HG03565 (cell line): ENCODE measurements at regions not wholly inside any gene's neighbourhood (a gene's known extent, or its start where the extent isn't known, plus 50 kb on each side); places are given as distances from the start of the nearest gene placed in this dataset.

ENCODE experiments used
- ATAC-seq: cut with Tn5 transposase; IDR thresholded peaks from one replicate; pipeline ENCODE4 v1.9.1; 2021; ENCODE audit warnings: mild to moderate bottlenecking, moderate library complexity; ENCODE audit not compliant: unreplicated experiment

- no peak for ATAC-seq
Observed at GRCh38 chr5:68161156-68161555, 54.4 kb upstream of the PIK3R1 start.

DNA sequence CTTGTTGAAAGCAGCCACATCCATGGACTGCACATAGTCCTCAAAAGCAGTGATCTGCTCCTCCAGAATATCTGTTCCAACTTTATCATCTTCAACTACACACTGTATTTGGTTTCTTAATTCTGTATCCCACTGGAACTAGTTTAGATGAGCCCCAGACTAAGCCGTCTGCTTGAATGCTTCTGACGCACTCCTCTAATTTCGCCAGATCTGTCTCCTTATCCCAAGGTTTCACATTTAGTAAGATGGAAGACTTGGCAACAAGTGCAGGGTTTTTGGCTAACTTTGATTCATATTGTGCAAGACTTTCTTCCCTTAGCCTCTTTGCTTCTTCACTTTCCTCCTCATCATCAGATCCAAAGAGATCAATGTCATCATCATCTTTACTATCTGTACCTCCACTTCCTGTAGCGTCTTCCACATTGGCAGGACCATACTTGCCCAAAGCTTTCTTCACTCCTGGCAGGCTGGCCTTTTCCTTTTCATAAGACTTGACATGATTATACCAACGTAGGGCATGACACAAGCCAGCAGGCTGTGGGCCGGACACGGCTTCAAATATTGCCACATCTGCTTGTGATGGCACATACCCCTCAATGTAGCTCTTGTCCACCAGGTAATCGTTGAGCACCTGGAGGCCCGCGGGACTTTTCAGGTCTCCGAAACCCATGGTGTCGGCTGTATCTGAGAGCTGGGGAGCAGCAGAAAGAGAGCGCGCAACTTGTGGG lies 56.2 kb upstream of the PIK3R1 start:
- no peak for ATAC-seq

GRCh38 chr5:68155940-68156339 lies 59.6 kb upstream of the PIK3R1 start:
- no peak for ATAC-seq

DNA sequence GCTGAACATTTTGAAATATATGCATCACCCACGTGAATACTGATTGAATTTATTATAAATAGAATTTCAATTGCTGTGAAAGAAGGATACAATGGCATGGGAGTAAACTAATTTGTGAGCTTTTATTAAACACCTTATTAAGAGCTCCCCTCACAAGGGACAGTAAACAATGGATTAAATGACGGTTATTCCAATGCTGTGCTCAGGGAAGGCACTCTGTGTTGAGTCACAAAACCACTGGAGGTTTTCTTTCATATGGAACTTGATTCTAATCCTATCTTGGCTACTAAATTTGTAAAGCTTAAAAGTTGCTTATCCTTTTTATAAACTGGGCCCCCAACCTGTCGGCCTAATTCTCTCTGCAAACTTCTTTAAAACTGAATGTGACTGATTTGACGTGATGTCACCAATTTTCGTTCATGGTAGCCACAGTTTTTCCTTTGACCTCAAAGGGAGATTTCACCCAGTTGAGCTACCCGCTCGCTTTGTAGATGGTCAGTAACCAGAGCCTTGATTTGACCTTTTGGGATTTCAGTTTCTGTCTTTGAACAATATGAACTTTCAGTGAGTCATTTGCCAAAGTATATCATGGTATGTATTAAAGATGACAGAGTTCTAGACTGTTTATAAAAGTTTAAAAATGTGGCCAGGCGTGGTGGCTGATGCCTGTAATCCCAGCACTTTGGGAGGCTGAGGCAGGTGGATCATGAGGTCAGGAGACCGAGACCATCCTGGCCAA lies 61.3 kb upstream of the PIK3R1 start:
- no peak for ATAC-seq

GRCh38 chr5:68151812-68152211 lies 63.7 kb upstream of the PIK3R1 start:
- no peak for ATAC-seq

GRCh38 chr5:68149189-68149588 lies 66.4 kb upstream of the PIK3R1 start:
- no peak for ATAC-seq

- peak; percentile 35 for ATAC-seq
Observed at GRCh38 chr5:68148096-68148495, 67.5 kb upstream of the PIK3R1 start.

- peak; percentile 11 for ATAC-seq
Observed at GRCh38 chr5:68147659-68148058, 67.9 kb upstream of the PIK3R1 start.

GRCh38 chr5:68141494-68141893 lies 74.1 kb upstream of the PIK3R1 start:
- peak; percentile 49 for ATAC-seq

DNA sequence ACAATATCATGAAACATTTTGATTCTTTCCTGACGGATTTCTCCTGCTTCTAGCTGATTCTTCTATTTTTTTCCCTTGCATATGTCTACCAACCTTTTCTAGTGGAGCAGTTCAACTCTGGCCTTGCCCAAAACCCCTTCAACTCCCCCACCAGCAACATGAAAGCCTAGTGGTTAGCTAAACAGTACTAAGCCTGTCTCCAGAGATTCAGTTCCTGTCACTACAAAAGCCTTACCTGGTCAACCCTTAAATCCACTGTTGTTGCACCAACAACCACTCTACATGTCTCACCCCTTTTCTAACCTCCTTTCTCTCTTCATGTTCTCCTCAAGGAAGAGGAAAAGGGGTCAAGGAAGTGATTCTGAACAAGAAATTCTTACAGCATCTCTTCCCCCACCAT lies 74.8 kb upstream of the PIK3R1 start:
- no peak for ATAC-seq

DNA sequence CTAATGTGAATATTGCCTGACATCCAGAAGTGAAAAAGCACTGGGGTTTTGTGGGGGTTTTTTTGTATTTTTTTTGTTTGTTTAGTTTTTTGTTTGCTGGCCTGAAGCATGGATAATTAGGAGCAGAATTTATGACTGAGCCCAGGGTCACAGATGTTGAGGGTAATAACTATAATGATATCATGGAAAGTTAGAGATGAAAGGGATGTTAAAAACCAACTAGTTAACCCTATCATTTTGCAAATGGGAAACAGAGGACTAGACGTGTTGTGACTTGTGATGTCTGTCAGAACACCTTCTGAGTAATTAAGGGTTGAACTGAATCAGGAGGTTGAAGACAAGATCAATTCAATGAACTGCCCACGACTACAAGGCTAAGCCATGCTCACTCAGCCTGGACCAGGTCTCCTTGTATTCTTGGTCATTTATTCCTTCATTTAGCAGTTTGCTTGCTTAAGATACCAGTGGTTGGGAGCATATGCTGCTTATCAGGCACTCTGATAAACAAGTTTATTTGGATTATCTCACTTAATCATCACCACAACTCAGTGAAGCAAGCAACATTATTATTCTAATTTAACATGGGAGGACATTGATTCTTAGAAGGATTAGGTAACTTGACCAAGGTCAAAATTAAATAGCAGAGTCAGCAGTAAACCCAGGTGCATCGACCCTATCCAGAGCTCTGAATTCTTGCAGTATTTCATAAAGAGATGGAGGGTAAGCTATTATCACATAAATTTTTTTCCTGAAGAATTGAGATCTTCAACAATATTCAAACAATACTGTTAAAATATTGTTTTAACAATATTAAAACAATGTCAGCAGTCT lies 75.7 kb upstream of the PIK3R1 start:
- no peak for ATAC-seq

DNA sequence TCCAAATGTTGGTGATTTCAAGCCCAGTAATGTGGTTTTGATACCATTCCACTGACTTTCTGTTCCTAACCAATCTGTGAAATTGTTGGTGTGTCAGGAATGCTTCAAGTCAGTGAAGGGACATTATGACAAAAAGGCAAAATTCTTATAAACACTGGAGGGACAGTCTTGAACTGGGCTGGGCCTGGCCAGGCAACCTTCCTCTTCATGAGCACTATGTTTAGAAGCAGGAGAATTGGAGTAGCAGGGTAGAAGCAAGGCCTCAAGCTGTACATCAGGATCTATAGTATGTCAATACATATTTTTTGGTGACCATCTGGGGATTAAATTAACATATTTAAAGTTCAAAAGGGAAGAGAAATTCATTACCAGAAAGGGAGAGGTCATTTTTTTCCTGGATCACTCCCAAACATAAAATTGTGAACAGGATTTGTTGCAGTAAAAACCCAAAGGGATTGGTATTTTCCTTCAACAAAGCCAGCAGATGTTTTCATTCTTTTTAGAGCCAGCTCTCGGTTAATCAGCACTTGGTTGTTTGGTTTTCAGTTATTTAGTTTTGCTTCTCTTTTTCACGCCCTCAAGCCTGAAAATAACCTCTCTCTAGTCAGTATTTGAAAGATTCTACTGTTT lies 77.9 kb upstream of the PIK3R1 start:
- ATAC-seq: no peak

GRCh38 chr5:68134669-68135313 lies 80.8 kb upstream of the PIK3R1 start:
- no peak for ATAC-seq

- ATAC-seq: no peak
Observed at GRCh38 chr5:68134033-68134668, 81.4 kb upstream of the PIK3R1 start.

GRCh38 chr5:68130253-68130652 lies 85.3 kb upstream of the PIK3R1 start:
- no peak for ATAC-seq

DNA sequence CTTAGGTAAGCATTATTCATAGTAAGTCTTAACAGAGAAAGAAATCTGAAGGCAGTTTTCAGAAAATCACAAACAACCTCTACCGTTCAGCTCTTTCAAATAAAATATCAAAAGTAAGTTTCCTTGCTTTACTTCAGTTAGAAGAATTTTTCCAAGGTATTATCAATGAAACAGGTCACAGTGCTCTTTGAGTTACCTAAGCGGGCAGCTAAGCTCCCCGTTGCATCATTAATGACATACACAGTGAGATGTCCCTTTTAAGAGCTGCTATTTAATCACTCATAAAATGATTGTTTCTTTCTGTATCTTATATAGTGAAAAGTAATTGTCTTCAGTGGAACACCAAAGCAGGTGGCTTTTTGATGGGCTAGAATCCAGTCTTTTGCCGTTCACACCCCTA lies 86.2 kb upstream of the PIK3R1 start:
- ATAC-seq: no peak

- ATAC-seq: no peak
Observed at GRCh38 chr5:68126886-68127285, 88.7 kb upstream of the PIK3R1 start.

- ATAC-seq: no peak
Observed at GRCh38 chr5:68122439-68123328, 92.9 kb upstream of the PIK3R1 start.

- no peak for ATAC-seq
Observed at GRCh38 chr5:68116868-68117411, 98.6 kb upstream of the PIK3R1 start.
